Panc1 (cell line): ENCODE measurements at regions not wholly inside any gene's neighbourhood (a gene's known extent, or its start where the extent isn't known, plus 50 kb on each side); places are given as distances from the start of the nearest gene placed in this dataset.

Source experiments
- ATAC-seq: fragments of 200-7000 bp; cut with Tn5 transposase; 2 replicates; pipeline ENCODE4 v1.9.1; 2020; ENCODE audit warnings: mild to moderate bottlenecking, moderate library complexity
- BruUV-seq: library from RNA; stranded (reverse); fragments of 400-500 nt; replicated peaks from 2 replicates; lab custom pipeline; 2021; lab: Mats Ljungman, UMichigan
- CTCF ChIA-PET: fragments of 300-600 bp; sonication (Branson Sonifier 250); formaldehyde crosslinking; loops from one replicate; lab custom pipeline; 2022; ENCODE audit warnings: antibody characterized with exemption; lab: Charles Lee
- POLR2A ChIA-PET: fragments of 300-600 bp; sonication (Branson Sonifier 250); formaldehyde crosslinking; loops from one replicate; lab custom pipeline; 2022; ENCODE audit warnings: antibody characterized with exemption; lab: Charles Lee
- DNase-seq: peaks from one replicate; pipeline ENCODE4 v3.0.0-alpha.2; 2010; ENCODE audit warnings: low read depth, low spot score
- H3K27ac ChIP-seq: 2 replicates; pipeline ENCODE4 v1.5.1; 2011; ENCODE audit warnings: mild to moderate bottlenecking, low read length, inconsistent platforms
- H3K27me3 ChIP-seq: fragments of 200-500 bp; sonication (Bioruptor generic); 2 replicates; pipeline ENCODE4 v1.6.0; 2014; ENCODE audit warnings: low read length, inconsistent platforms; ENCODE audit not compliant: control insufficient read depth, insufficient read depth
- H3K36me3 ChIP-seq: fragments of 200-500 bp; sonication (Bioruptor generic); 2 replicates; pipeline ENCODE4 v1.5.1; 2014; ENCODE audit warnings: inconsistent platforms, mild to moderate bottlenecking, low read length, moderate library complexity; ENCODE audit not compliant: control insufficient read depth, insufficient read depth
- H3K4me1 ChIP-seq: 2 replicates; pipeline ENCODE4 v1.5.1; 2011; ENCODE audit warnings: inconsistent platforms, mild to moderate bottlenecking, low read length, moderate library complexity; ENCODE audit not compliant: control insufficient read depth, insufficient read depth
- H3K4me3 ChIP-seq, 2 experiments: 2 replicates each; pipeline ENCODE4 v1.5.1; 2011 to 2012; ENCODE audit warnings: low read depth in 2 of 2, low read length in 2 of 2, mild to moderate bottlenecking in 2 of 2, inconsistent platforms in 1 of 2, moderate library complexity in 1 of 2
- H3K9me3 ChIP-seq: fragments of 200-500 bp; sonication (Bioruptor generic); 2 replicates; pipeline ENCODE4 v1.5.1; 2014; ENCODE audit warnings: low read depth, mild to moderate bottlenecking, inconsistent platforms, low read length, moderate library complexity; ENCODE audit not compliant: control insufficient read depth, insufficient read depth
- POLR2AphosphoS5 ChIP-seq: IDR thresholded peaks from 2 replicates; pipeline ENCODE4 v1.6.1; 2012; ENCODE audit warnings: mild to moderate bottlenecking, low read depth, low read length, moderate library complexity
- SIN3A ChIP-seq: IDR thresholded peaks from 2 replicates; pipeline ENCODE4 v1.6.1; 2012; ENCODE audit warnings: low read depth, mild to moderate bottlenecking, low read length, moderate library complexity, borderline replicate concordance; ENCODE audit not compliant: insufficient read depth
- TCF7L2 ChIP-seq: IDR thresholded peaks from 2 replicates; pipeline ENCODE4 v1.6.1; 2011; ENCODE audit warnings: mild to moderate bottlenecking, low read depth, low read length, inconsistent platforms
- in situ Hi-C: cut with HindIII; loops from 2 replicates; pipeline ENCODE4 v1.10.0; 2016; ENCODE audit warnings: low sequenced_read_pairs, low pct_unique_long_range_greater_than_20kb
- intact Hi-C: fragments of 100-400 bp; cut with micrococcal nuclease; formaldehyde crosslinking; loops from one replicate; pipeline ENCODE4 v1.10.0; 2022; ENCODE audit not compliant: unreplicated experiment
- TF ChIP-seq, protein P1 (sequence below), 2 experiments: IDR thresholded peaks; 2 replicates each; pipeline ENCODE4 v1.6.1; 2011 to 2012; ENCODE audit warnings: low read depth in 2 of 2, control low read depth in 1 of 2, low read length in 1 of 2, mild to moderate bottlenecking in 1 of 2, moderate library complexity in 1 of 2; ENCODE audit not compliant: insufficient read depth in 1 of 2
- TF ChIP-seq, protein P2 (sequence below): fragments of 450-650 bp; IDR thresholded peaks from 2 replicates; pipeline ENCODE4 v1.5.1; 2017; ENCODE audit warnings: mild to moderate bottlenecking

DNA sequence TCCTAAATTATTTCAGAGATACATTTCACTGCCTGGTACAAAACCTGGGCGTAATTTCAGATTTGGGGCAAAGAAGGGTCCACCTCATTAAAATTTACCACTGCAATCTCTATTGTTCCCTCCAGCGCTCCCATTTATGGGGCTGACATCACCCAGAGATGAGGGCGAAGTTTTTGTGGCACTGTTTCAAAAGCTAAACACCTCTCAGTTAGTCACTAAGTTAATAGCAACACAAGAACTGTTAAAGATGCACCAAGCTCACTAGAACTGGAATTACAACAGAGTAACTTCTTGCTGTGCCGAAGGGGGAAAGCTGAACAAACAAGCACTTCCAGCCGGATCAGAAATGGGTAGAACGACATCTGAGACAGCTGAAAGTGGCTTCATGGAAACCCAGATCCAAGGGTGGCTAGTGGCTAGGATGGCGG, 179.4 kb downstream of the GATA3 start:
- intact Hi-C loops (no loop called here), in situ Hi-C loops (no loop called here)
- no peaks in the 10 kb centered on the region for H3K4me1 ChIP-seq
- H3K4me3 ChIP-seq, result no peak overlapping the region
- H3K9me3 ChIP-seq, result no peaks in the 10 kb centered on the region
- H3K27ac ChIP-seq, result no peak overlapping the region
- no peaks in the 10 kb centered on the region for H3K27me3 ChIP-seq
- ATAC-seq (no peak), DNase-seq (no peak)
- ChIA-PET CTCF (no interaction called here), POLR2A (no interaction called here)
- BruUV-seq, result no TSS peak
- TF ChIP-seq, protein P1, sequence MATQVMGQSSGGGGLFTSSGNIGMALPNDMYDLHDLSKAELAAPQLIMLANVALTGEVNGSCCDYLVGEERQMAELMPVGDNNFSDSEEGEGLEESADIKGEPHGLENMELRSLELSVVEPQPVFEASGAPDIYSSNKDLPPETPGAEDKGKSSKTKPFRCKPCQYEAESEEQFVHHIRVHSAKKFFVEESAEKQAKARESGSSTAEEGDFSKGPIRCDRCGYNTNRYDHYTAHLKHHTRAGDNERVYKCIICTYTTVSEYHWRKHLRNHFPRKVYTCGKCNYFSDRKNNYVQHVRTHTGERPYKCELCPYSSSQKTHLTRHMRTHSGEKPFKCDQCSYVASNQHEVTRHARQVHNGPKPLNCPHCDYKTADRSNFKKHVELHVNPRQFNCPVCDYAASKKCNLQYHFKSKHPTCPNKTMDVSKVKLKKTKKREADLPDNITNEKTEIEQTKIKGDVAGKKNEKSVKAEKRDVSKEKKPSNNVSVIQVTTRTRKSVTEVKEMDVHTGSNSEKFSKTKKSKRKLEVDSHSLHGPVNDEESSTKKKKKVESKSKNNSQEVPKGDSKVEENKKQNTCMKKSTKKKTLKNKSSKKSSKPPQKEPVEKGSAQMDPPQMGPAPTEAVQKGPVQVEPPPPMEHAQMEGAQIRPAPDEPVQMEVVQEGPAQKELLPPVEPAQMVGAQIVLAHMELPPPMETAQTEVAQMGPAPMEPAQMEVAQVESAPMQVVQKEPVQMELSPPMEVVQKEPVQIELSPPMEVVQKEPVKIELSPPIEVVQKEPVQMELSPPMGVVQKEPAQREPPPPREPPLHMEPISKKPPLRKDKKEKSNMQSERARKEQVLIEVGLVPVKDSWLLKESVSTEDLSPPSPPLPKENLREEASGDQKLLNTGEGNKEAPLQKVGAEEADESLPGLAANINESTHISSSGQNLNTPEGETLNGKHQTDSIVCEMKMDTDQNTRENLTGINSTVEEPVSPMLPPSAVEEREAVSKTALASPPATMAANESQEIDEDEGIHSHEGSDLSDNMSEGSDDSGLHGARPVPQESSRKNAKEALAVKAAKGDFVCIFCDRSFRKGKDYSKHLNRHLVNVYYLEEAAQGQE (IDR thresholded peaks at IDR 0.05; ENCODE audit: insufficient read depth in 1 of 2, low read depth in 2 of 2, low read length in 1 of 2), result no peak
- TF ChIP-seq, protein P2, sequence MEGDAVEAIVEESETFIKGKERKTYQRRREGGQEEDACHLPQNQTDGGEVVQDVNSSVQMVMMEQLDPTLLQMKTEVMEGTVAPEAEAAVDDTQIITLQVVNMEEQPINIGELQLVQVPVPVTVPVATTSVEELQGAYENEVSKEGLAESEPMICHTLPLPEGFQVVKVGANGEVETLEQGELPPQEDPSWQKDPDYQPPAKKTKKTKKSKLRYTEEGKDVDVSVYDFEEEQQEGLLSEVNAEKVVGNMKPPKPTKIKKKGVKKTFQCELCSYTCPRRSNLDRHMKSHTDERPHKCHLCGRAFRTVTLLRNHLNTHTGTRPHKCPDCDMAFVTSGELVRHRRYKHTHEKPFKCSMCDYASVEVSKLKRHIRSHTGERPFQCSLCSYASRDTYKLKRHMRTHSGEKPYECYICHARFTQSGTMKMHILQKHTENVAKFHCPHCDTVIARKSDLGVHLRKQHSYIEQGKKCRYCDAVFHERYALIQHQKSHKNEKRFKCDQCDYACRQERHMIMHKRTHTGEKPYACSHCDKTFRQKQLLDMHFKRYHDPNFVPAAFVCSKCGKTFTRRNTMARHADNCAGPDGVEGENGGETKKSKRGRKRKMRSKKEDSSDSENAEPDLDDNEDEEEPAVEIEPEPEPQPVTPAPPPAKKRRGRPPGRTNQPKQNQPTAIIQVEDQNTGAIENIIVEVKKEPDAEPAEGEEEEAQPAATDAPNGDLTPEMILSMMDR, result no peak
- TF ChIP-seq TCF7L2, result no peak
- H3K36me3 ChIP-seq, result no peaks in the 10 kb centered on the region

DNA sequence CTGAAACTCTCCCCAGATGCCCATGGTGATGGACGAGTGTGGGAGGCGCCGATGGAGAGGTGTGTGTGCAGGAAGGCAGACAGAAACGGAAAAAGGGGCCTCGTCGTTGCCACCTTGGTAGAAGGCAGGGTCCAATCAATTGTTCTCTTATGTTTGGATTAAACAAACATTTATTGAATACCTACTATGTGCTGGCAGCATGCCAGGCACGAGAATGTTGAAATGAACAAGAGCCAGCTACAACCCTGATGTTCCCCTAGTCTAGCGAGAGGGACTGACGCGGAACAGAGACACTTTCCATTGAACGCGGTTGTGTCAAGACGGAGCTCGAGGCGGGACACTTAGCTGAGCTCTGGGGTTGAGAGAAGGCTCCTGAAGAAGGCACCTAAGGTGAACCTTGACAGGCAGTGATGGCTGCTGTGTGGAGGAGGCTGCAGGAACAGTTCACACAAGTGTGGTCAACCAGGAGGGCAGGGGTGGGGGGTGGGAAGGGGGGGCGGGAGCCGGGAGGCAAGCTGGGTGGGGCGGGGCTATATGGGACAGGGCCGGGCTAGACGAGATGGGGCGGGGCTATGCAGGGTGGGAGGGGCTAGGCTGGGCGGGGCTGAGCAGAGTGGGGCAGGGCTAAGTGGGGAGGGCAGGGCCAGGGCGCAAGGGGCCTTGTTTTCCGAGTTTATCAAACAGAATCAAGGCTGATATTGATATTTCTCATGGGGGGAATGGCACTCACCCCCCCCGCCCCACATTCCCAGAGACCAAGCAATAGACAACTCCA, 181.0 kb downstream of the GATA3 start:
- POLR2A ChIA-PET, result no interaction called here
- no peak for ATAC-seq
- intact Hi-C loops, result no loop called here
- BruUV-seq, result no TSS peak
- in situ Hi-C loops, result no loop called here
- Histone ChIP-seq H3K36me3 (no peaks in the 10 kb centered on the region), H3K4me3 (no peak overlapping the region), H3K27me3 (no peaks in the 10 kb centered on the region), H3K4me1 (no peaks in the 10 kb centered on the region), H3K9me3 (no peaks in the 10 kb centered on the region), H3K27ac (no peak overlapping the region)
- TF ChIP-seq POLR2AphosphoS5, result no peak
- DNase-seq, result no peak
- CTCF ChIA-PET, result no interaction called here

DNA sequence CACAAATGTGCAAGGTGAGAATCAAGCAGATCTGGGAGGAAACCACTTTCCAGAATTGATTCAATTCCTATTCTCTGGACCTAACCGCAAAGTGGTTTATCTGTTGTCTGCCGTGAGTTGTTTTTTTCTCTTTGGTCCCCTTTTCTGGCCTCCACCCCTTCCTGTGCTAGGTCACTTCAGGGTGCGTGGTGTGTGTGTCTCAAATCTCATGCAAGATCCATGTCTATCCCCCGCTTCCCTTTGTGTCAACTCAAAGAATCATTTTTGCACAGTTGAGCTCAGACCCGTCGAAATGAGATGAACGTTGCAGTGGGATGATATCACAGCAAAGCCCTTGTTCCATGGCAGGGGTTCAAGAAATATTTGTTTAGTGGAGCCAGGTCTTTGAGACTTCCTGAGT, 184.5 kb downstream of the GATA3 start:
- ChIA-PET CTCF (no interaction called here), POLR2A (interaction anchor here (0.6 kb wide), 1 partner anchor 369 kb away, joined by 4 read pairs; no protein-coding TSS in a partner anchor)
- DNase-seq (no peak), ATAC-seq (no peak)
- in situ Hi-C loops (no loop called here), intact Hi-C loops (no loop called here)
- Histone ChIP-seq H3K27me3 (no peaks in the 10 kb centered on the region), H3K36me3 (no peaks in the 10 kb centered on the region), H3K4me1 (no peaks in the 10 kb centered on the region), H3K27ac (no peak overlapping the region), H3K9me3 (no peaks in the 10 kb centered on the region), H3K4me3 (no peak overlapping the region)
- BruUV-seq, result no TSS peak
- TF ChIP-seq, protein P2, result no peak
- no peak for TF ChIP-seq SIN3A
